ENCODE measurements at regions not wholly inside any gene's neighbourhood (a gene's known extent, or its start where the extent isn't known, plus 50 kb on each side); places are given as distances from the start of the nearest gene placed in this dataset.

DNA sequence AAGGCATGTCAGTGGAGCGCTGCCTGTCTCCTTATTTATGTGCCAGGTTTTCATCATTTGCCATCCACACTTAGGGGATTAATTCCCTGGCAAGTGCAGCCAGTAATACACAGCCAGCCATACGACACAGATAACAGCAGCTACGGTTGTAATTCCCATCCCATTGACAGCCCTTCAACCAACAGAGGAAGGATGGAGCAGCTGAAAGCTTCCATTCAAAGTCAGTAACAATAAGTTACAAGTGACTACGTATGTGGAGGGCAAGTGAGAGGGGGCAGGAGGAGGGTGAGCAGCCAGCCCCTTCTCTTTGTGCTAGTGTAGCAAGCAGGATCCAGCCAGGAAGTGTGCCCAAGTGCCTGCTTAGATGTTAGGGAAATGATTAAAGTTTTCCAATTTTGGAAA is 53.8 kb upstream of the LYRM9 start:
- TF ChIP-seq, protein P1, sequence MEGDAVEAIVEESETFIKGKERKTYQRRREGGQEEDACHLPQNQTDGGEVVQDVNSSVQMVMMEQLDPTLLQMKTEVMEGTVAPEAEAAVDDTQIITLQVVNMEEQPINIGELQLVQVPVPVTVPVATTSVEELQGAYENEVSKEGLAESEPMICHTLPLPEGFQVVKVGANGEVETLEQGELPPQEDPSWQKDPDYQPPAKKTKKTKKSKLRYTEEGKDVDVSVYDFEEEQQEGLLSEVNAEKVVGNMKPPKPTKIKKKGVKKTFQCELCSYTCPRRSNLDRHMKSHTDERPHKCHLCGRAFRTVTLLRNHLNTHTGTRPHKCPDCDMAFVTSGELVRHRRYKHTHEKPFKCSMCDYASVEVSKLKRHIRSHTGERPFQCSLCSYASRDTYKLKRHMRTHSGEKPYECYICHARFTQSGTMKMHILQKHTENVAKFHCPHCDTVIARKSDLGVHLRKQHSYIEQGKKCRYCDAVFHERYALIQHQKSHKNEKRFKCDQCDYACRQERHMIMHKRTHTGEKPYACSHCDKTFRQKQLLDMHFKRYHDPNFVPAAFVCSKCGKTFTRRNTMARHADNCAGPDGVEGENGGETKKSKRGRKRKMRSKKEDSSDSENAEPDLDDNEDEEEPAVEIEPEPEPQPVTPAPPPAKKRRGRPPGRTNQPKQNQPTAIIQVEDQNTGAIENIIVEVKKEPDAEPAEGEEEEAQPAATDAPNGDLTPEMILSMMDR (IDR thresholded peaks at IDR 0.05; ENCODE audit: poor library complexity, severe bottlenecking) = no peak
- TF ChIP-seq EZH2 (IDR thresholded peaks at IDR 0.05; ENCODE audit: borderline replicate concordance, insufficient read depth, low read length, poor library complexity, severe bottlenecking) (no peak), SMC3 (conservative IDR thresholded peaks at IDR 0.05; ENCODE audit: poor library complexity) (no peak), MXI1 (conservative IDR thresholded peaks at IDR 0.05; ENCODE audit: poor library complexity, severe bottlenecking) (no peak), EP300 (conservative IDR thresholded peaks at IDR 0.05; ENCODE audit: poor library complexity, severe bottlenecking) (peak; percentile 83)
- TF ChIP-seq, protein P2, sequence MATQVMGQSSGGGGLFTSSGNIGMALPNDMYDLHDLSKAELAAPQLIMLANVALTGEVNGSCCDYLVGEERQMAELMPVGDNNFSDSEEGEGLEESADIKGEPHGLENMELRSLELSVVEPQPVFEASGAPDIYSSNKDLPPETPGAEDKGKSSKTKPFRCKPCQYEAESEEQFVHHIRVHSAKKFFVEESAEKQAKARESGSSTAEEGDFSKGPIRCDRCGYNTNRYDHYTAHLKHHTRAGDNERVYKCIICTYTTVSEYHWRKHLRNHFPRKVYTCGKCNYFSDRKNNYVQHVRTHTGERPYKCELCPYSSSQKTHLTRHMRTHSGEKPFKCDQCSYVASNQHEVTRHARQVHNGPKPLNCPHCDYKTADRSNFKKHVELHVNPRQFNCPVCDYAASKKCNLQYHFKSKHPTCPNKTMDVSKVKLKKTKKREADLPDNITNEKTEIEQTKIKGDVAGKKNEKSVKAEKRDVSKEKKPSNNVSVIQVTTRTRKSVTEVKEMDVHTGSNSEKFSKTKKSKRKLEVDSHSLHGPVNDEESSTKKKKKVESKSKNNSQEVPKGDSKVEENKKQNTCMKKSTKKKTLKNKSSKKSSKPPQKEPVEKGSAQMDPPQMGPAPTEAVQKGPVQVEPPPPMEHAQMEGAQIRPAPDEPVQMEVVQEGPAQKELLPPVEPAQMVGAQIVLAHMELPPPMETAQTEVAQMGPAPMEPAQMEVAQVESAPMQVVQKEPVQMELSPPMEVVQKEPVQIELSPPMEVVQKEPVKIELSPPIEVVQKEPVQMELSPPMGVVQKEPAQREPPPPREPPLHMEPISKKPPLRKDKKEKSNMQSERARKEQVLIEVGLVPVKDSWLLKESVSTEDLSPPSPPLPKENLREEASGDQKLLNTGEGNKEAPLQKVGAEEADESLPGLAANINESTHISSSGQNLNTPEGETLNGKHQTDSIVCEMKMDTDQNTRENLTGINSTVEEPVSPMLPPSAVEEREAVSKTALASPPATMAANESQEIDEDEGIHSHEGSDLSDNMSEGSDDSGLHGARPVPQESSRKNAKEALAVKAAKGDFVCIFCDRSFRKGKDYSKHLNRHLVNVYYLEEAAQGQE (IDR thresholded peaks at IDR 0.05; ENCODE audit: borderline replicate concordance) = peak; percentile 85

Measured in neural cell (in vitro differentiated cells).